Mesothelial cell of epicardium (in vitro differentiated cells): ENCODE measurements at regions not wholly inside any gene's neighbourhood (a gene's known extent, or its start where the extent isn't known, plus 50 kb on each side); places are given as distances from the start of the nearest gene placed in this dataset.
"Not testable (repeated sequence)": the region's sequence is repeated elsewhere in the genome, so short reads cannot be mapped to it uniquely, and the experiment has no call there.

Experiments used
- DNase-seq, 2 experiments: peaks; one replicate each; pipeline ENCODE4 v3.0.0; 2021; ENCODE audit warnings: low spot score in 2 of 2; ENCODE audit not compliant: unreplicated experiment in 2 of 2
- H3K27ac Mint-ChIP-seq: 2 replicates; pipeline ENCODE4 v1.8.0; 2021; ENCODE audit warnings: mixed read lengths
- H3K27me3 Mint-ChIP-seq: 2 replicates; pipeline ENCODE4 v1.8.0; 2021; ENCODE audit warnings: low read depth, mixed read lengths
- H3K36me3 Mint-ChIP-seq: 2 replicates; pipeline ENCODE4 v1.8.0; 2021; ENCODE audit warnings: mixed read lengths
- H3K4me1 Mint-ChIP-seq: 2 replicates; pipeline ENCODE4 v1.8.0; 2021; ENCODE audit warnings: mixed read lengths
- H3K4me3 Mint-ChIP-seq: 2 replicates; pipeline ENCODE4 v1.8.0; 2021; ENCODE audit warnings: mild to moderate bottlenecking, moderate library complexity, mixed read lengths
- H3K9me3 Mint-ChIP-seq: 2 replicates; pipeline ENCODE4 v1.8.0; 2021; ENCODE audit warnings: mixed read lengths
- TF ChIP-seq, protein P1 (sequence below): fragments of 200-600 bp; sonication (generic); IDR thresholded peaks from one replicate; pipeline ENCODE4 v1.5.0; 2021; ENCODE audit warnings: antibody characterized with exemption; ENCODE audit not compliant: unreplicated experiment

DNA sequence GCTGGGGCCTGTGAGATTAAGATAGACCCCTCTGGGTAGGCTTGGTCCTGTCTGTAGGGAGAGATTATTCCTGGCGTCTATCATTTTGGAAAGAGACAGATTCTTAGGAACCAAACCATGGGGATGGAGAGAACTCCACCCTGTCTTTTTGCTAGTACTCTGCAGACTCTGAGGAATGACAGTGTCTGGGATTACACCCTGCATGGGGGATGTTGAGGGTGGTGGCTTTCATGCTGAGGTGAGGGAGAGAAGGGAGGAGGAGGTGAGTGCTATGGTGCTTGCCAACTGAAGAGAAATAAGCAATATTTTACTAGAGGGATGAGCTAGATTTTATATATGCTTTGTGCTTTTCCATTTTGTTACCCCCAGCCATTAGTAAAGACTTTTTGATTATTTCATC, 74.5 kb upstream of the PCDH8 start:
- Mint-ChIP-seq H3K9me3 (no peaks in the 10 kb centered on the region), H3K36me3 (no peaks in the 10 kb centered on the region), H3K4me1 (peaks cover 12% of the 10 kb centered on the region), H3K27me3 (peaks cover 3% of the 10 kb centered on the region), H3K27ac (no peak overlapping the region), H3K4me3 (no peak overlapping the region)
- TF ChIP-seq, protein P1, sequence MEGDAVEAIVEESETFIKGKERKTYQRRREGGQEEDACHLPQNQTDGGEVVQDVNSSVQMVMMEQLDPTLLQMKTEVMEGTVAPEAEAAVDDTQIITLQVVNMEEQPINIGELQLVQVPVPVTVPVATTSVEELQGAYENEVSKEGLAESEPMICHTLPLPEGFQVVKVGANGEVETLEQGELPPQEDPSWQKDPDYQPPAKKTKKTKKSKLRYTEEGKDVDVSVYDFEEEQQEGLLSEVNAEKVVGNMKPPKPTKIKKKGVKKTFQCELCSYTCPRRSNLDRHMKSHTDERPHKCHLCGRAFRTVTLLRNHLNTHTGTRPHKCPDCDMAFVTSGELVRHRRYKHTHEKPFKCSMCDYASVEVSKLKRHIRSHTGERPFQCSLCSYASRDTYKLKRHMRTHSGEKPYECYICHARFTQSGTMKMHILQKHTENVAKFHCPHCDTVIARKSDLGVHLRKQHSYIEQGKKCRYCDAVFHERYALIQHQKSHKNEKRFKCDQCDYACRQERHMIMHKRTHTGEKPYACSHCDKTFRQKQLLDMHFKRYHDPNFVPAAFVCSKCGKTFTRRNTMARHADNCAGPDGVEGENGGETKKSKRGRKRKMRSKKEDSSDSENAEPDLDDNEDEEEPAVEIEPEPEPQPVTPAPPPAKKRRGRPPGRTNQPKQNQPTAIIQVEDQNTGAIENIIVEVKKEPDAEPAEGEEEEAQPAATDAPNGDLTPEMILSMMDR: no peak
- DNase-seq: no peak

GRCh38 chr13:52921194-52921593, 72.8 kb upstream of the PCDH8 start:
- H3K4me1 Mint-ChIP-seq: peaks cover 12% of the 10 kb centered on the region
- H3K9me3 Mint-ChIP-seq: peaks cover 5% of the 10 kb centered on the region
- H3K36me3 Mint-ChIP-seq: no peaks in the 10 kb centered on the region
- H3K27ac Mint-ChIP-seq: no peak overlapping the region
- DNase-seq: no peak
- TF ChIP-seq, protein P1: no peak
- H3K27me3 Mint-ChIP-seq: peaks cover 6% of the 10 kb centered on the region
- H3K4me3 Mint-ChIP-seq: no peak overlapping the region

- Mint-ChIP-seq H3K36me3 (no peaks in the 10 kb centered on the region), H3K9me3 (peaks cover 5% of the 10 kb centered on the region), H3K4me1 (no peaks in the 10 kb centered on the region), H3K27me3 (peaks cover 6% of the 10 kb centered on the region), H3K27ac (no peak overlapping the region), H3K4me3 (no peak overlapping the region)
- DNase-seq: no peak
- TF ChIP-seq, protein P1: no peak
These were observed 68.1 kb upstream of the PCDH8 start for GRCh38 chr13:52916486-52916990.

- no peak for DNase-seq
- Mint-ChIP-seq H3K4me1 (no peaks in the 10 kb centered on the region), H3K27ac (no peak overlapping the region), H3K9me3 (no peaks in the 10 kb centered on the region), H3K27me3 (peaks cover 32% of the 10 kb centered on the region), H3K36me3 (no peaks in the 10 kb centered on the region), H3K4me3 (no peak overlapping the region)
- TF ChIP-seq, protein P1: no peak
These were observed 62.9 kb upstream of the PCDH8 start for GRCh38 chr13:52911340-52911739.

DNA sequence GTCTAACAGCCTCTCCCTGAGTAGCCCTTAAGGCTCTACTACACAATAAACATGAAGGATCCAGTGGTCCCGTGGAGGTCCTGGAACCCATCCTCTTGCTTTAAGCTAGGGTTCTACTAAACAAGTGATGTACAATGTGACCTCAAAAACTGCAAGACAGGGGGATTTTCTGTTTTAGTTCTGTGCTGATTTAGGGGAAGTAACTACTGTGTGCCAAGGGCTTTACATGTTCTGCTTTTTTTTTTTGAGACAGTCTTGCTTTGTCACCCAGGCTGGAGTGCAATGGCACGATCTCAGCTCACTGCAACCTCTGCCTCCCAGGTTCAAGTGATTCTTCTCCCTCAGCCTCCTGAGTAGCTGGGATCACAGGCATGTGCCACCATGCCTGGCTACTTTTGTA, 61.9 kb upstream of the PCDH8 start:
- not testable (repeated sequence) for H3K4me3 Mint-ChIP-seq, H3K27ac Mint-ChIP-seq, H3K4me1 Mint-ChIP-seq, H3K36me3 Mint-ChIP-seq, H3K9me3 Mint-ChIP-seq, DNase-seq
- peaks cover 39% of the 10 kb centered on the region for H3K27me3 Mint-ChIP-seq

DNA sequence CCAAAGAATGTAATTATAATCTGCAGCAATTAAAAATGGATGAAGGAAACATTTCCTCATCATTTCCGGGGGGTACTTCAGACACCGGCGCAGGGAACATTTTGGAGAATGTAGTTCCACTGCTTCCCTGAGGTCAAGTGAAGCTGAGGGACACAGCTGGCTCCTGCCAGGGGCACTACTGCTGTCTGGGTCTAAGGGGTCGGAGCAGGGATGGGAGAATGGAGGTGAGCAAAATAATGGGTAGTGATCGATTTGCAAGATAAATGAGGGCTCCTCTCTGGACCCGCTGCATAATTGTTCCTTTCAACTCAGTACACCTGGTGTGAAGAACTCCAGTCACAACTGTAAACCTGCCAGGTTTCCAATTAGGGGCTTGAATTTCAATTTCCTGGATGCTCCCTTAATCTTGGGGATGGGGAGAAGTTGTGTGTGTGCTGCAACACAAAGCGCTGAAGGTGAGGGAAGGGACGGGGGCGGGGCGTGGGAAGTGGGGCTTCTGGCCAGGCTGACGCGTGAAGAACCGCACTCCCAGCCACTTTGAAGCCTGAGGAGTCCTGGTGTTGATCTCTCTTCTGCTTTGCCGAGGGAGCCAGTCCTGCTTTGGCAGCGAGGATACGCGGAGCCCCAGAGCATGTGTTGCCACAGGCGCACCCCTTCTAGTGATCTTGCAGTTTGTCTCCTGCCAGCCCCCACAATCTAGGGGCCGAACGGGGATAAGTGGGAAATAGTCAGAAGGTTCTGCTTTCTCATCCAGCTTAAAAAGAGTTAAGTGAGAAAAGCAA, 57.9 kb upstream of the PCDH8 start:
- H3K4me1 Mint-ChIP-seq: peaks cover 14% of the 10 kb centered on the region
- no peak for DNase-seq
- peaks cover 40% of the 10 kb centered on the region for H3K27me3 Mint-ChIP-seq
- H3K9me3 Mint-ChIP-seq: no peaks in the 10 kb centered on the region
- H3K27ac Mint-ChIP-seq: no peak overlapping the region
- no peaks in the 10 kb centered on the region for H3K36me3 Mint-ChIP-seq
- TF ChIP-seq, protein P1: no peak
- H3K4me3 Mint-ChIP-seq: no peak overlapping the region
